ENCODE measurements at regions not wholly inside any gene's neighbourhood (a gene's known extent, or its start where the extent isn't known, plus 50 kb on each side); places are given as distances from the start of the nearest gene placed in this dataset.
"Not testable (repeated sequence)": the region's sequence is repeated elsewhere in the genome, so short reads cannot be mapped to it uniquely, and the experiment has no call there.

DNA sequence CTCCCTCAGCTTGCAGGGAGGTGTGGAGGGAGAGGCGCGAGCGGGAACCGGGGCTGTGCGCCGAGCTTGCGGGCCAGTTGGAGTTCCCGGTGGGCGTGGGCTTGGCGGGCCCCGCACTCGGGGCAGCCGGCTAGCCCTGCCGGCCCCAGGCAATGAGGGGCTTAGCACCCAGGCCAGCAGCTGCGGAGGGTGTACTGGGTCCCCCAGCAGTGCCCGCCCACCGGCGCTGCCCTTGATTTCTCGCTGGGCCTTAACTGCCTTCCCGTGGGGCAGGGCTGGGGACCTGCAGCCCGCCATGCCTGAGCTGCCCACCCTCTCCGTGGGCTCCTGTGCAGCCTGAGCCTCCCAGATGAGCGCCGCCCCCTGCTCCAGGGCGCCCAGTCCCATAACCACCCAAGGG, 537.3 kb downstream of the ZBBX start:
- TF ChIP-seq, protein P1, sequence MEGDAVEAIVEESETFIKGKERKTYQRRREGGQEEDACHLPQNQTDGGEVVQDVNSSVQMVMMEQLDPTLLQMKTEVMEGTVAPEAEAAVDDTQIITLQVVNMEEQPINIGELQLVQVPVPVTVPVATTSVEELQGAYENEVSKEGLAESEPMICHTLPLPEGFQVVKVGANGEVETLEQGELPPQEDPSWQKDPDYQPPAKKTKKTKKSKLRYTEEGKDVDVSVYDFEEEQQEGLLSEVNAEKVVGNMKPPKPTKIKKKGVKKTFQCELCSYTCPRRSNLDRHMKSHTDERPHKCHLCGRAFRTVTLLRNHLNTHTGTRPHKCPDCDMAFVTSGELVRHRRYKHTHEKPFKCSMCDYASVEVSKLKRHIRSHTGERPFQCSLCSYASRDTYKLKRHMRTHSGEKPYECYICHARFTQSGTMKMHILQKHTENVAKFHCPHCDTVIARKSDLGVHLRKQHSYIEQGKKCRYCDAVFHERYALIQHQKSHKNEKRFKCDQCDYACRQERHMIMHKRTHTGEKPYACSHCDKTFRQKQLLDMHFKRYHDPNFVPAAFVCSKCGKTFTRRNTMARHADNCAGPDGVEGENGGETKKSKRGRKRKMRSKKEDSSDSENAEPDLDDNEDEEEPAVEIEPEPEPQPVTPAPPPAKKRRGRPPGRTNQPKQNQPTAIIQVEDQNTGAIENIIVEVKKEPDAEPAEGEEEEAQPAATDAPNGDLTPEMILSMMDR (IDR thresholded peaks at IDR 0.05 in 2 of 3, conservative IDR thresholded peaks at IDR 0.05 in 1 of 3; ENCODE audit: insufficient read depth in 2 of 3, low read depth in 1 of 3, low read length in 3 of 3), result not testable (repeated sequence)
- TF ChIP-seq, protein P2, sequence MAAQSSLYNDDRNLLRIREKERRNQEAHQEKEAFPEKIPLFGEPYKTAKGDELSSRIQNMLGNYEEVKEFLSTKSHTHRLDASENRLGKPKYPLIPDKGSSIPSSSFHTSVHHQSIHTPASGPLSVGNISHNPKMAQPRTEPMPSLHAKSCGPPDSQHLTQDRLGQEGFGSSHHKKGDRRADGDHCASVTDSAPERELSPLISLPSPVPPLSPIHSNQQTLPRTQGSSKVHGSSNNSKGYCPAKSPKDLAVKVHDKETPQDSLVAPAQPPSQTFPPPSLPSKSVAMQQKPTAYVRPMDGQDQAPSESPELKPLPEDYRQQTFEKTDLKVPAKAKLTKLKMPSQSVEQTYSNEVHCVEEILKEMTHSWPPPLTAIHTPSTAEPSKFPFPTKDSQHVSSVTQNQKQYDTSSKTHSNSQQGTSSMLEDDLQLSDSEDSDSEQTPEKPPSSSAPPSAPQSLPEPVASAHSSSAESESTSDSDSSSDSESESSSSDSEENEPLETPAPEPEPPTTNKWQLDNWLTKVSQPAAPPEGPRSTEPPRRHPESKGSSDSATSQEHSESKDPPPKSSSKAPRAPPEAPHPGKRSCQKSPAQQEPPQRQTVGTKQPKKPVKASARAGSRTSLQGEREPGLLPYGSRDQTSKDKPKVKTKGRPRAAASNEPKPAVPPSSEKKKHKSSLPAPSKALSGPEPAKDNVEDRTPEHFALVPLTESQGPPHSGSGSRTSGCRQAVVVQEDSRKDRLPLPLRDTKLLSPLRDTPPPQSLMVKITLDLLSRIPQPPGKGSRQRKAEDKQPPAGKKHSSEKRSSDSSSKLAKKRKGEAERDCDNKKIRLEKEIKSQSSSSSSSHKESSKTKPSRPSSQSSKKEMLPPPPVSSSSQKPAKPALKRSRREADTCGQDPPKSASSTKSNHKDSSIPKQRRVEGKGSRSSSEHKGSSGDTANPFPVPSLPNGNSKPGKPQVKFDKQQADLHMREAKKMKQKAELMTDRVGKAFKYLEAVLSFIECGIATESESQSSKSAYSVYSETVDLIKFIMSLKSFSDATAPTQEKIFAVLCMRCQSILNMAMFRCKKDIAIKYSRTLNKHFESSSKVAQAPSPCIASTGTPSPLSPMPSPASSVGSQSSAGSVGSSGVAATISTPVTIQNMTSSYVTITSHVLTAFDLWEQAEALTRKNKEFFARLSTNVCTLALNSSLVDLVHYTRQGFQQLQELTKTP (IDR thresholded peaks at IDR 0.05; ENCODE audit: low read depth in 1 of 2, partially characterized antibody in 2 of 2), result not testable (repeated sequence)
- TF ChIP-seq, protein P3, sequence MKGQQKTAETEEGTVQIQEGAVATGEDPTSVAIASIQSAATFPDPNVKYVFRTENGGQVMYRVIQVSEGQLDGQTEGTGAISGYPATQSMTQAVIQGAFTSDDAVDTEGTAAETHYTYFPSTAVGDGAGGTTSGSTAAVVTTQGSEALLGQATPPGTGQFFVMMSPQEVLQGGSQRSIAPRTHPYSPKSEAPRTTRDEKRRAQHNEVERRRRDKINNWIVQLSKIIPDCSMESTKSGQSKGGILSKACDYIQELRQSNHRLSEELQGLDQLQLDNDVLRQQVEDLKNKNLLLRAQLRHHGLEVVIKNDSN (CRISPR knock-in tag; IDR thresholded peaks at IDR 0.05), result not testable (repeated sequence)
- not testable (repeated sequence) for TF ChIP-seq NR3C1 (CRISPR knock-in tag; IDR thresholded peaks at IDR 0.05); MXI1 (IDR thresholded peaks at IDR 0.05; ENCODE audit: low read depth, low read length); POLR2G (IDR thresholded peaks at IDR 0.05; ENCODE audit: low read depth, low read length); RNF2 (IDR thresholded peaks at IDR 0.05)

All from K562 (cell line).